ENCODE measurements at regions not wholly inside any gene's neighbourhood (a gene's known extent, or its start where the extent isn't known, plus 50 kb on each side); places are given as distances from the start of the nearest gene placed in this dataset.
A peak's percentile ranks its signal among the peaks of the same experiment; 100 is the strongest.
"Not testable (repeated sequence)": the region's sequence is repeated elsewhere in the genome, so short reads cannot be mapped to it uniquely, and the experiment has no call there.

DNA sequence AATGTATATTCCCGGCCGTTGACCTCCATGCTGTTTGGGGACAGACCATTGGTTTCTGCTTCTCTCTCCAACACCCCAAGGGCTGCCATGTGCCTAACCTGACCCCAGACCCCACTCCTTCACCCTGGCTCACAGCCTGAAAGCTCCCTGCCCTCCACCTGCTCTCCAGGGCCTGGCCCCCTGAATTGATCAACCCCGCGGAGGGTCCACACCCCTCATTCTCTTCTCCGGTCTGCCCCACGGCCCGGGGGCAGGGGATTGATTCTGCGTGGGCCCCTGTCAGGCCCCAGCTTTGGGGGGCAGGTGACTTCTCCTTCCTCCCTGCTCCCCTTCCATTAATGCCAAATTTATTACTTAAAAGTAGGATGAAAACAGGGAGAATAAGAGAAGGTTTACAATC lies 113.3 kb downstream of the CRLF3 start:
- H3K4me1 ChIP-seq (ENCODE audit: insufficient read depth, low read length, poor library complexity, severe bottlenecking); H3K9me3 ChIP-seq (ENCODE audit: low read depth, low read length, poor library complexity, severe bottlenecking); H3K27me3 ChIP-seq (replicated peaks; ENCODE audit: insufficient read depth, low read depth, low read length, poor library complexity); DNase-seq (ENCODE audit: low spot score); BruUV-seq (replicated peaks); H3K36me3 ChIP-seq (ENCODE audit: insufficient read depth, low read length, poor library complexity, severe bottlenecking); CTCF ChIA-PET; H3K27ac ChIP-seq (ENCODE audit: low read depth, low read length, poor library complexity, severe bottlenecking); POLR2A ChIA-PET (ENCODE audit: low non-redundant PET): not testable (repeated sequence)
- peak overlapping the region; percentile 60 for H3K4me3 ChIP-seq (ENCODE audit: low read depth, low read length, poor library complexity, severe bottlenecking)
- intact Hi-C loops (cut with micrococcal nuclease; ENCODE audit: unreplicated experiment): loop anchor here (10.0 kb wide), 1 partner anchor 236 kb away; the partner anchor contains the start of gene GOSR1

DNA sequence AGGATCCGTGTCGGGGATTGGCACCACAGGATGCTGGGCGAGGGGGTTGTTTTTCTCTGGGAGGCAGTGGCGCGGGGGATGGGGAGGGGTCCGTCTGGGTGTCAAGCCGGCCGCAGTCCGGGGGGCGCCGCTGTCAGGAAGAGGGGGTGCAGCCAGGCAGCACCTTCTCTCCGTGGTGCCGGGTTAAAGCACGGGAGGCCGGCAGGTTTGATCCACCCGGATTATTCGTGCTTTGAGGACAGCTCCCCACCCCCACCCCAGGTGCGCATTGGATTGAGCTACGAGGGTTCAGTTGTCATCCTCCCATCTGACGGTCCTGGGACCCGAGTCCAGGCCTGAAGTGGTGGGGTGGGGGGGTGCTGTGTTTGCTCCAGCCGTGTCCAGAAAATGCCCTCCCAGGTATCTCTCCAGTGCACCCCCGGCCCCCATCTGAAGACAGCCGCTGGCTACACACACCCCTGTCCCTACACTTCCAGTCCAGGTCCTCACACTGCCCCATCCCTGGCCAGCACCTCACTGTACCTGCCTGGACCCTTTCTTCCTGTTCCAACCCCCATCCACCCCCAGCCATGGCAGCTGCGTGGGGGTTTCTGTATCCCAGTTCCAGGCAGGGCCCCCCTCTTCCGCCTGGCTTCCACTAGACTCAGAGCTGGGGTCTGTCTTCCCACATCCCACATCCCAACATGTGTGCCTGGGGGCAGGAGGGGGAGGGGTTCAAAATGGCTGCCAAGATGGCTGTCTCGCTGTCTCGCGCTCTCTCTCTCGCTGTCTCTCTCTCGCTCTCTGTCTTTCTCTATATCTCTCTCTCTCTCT lies 114.0 kb downstream of the CRLF3 start:
- BruUV-seq (replicated peaks); H3K9me3 ChIP-seq (ENCODE audit: low read depth, low read length, poor library complexity, severe bottlenecking); H3K27me3 ChIP-seq (replicated peaks; ENCODE audit: insufficient read depth, low read depth, low read length, poor library complexity); DNase-seq (ENCODE audit: low spot score); H3K36me3 ChIP-seq (ENCODE audit: insufficient read depth, low read length, poor library complexity, severe bottlenecking); POLR2A ChIA-PET (ENCODE audit: low non-redundant PET); H3K4me1 ChIP-seq (ENCODE audit: insufficient read depth, low read length, poor library complexity, severe bottlenecking); H3K27ac ChIP-seq (ENCODE audit: low read depth, low read length, poor library complexity, severe bottlenecking): not testable (repeated sequence)
- intact Hi-C loops (cut with micrococcal nuclease; ENCODE audit: unreplicated experiment): loop anchor here (10.0 kb wide), 1 partner anchor 236 kb away; the partner anchor contains the start of gene GOSR1
- H3K4me3 ChIP-seq (ENCODE audit: low read depth, low read length, poor library complexity, severe bottlenecking): peak overlapping the region; percentile 60
- CTCF ChIA-PET: interaction anchor here (0.6 kb wide), 1 partner anchor 14 kb away, joined by 3 read pairs; no protein-coding TSS in a partner anchor

DNA sequence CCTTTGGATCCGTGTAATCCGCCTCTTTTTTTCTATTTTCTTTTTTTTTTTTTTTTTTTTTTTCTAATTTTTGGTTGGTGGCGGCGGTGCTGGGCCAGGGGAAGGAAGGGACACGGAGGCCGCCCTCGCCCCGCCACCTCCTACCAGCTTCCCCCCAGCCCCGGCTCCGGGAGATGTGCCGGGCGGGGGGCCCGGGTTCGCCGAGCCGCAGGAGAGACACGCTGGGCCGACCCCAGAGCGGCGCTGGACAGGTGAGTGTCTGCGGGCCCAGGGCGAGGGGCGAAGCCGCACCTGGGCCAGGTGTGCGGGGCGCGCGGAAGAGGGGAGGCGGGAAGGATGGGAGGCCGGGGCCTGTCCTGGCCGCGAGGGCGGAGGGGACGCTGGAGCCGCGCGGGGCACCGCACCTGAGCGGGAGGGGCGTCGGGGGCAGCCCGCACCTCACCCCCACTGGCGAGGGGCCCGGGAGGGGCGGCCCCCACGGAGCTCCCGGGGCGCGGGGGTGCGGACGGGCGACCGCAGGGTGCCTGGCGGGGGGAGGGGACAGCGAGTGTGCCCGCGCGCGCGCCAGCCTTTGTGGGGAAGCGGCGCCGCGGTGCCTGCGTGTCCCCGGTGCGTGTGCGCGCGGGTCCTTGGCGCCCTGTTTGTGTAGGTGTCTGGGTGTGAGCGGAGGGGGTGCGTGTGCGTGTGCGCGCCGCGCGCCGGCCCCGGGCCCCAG lies 114.8 kb downstream of the CRLF3 start:
- CTCF ChIA-PET: interaction anchor here (0.6 kb wide), 1 partner anchor 13 kb away, joined by 3 read pairs; no protein-coding TSS in a partner anchor
- not testable (repeated sequence) for DNase-seq (ENCODE audit: low spot score)

GRCh38 chr17:30709096-30709495 lies 115.4 kb downstream of the CRLF3 start:
- Histone ChIP-seq H3K27ac (ENCODE audit: low read depth, low read length, poor library complexity, severe bottlenecking) (peak overlapping the region; percentile 82), H3K4me3 (ENCODE audit: low read depth, low read length, poor library complexity, severe bottlenecking) (peak overlapping the region; percentile 60)
- POLR2A ChIA-PET (ENCODE audit: low non-redundant PET); intact Hi-C loops (cut with micrococcal nuclease; ENCODE audit: unreplicated experiment); H3K9me3 ChIP-seq (ENCODE audit: low read depth, low read length, poor library complexity, severe bottlenecking); H3K27me3 ChIP-seq (replicated peaks; ENCODE audit: insufficient read depth, low read depth, low read length, poor library complexity); CTCF ChIA-PET; BruUV-seq (replicated peaks); H3K36me3 ChIP-seq (ENCODE audit: insufficient read depth, low read length, poor library complexity, severe bottlenecking); DNase-seq (ENCODE audit: low spot score); H3K4me1 ChIP-seq (ENCODE audit: insufficient read depth, low read length, poor library complexity, severe bottlenecking): not testable (repeated sequence)

More for the DNA sequence above, 114.8 kb downstream of the CRLF3 start:
- BruUV-seq (replicated peaks); H3K4me1 ChIP-seq (ENCODE audit: insufficient read depth, low read length, poor library complexity, severe bottlenecking); H3K9me3 ChIP-seq (ENCODE audit: low read depth, low read length, poor library complexity, severe bottlenecking); H3K27ac ChIP-seq (ENCODE audit: low read depth, low read length, poor library complexity, severe bottlenecking); H3K36me3 ChIP-seq (ENCODE audit: insufficient read depth, low read length, poor library complexity, severe bottlenecking); H3K27me3 ChIP-seq (replicated peaks; ENCODE audit: insufficient read depth, low read depth, low read length, poor library complexity); POLR2A ChIA-PET (ENCODE audit: low non-redundant PET): not testable (repeated sequence)
- peak overlapping the region; percentile 60 for H3K4me3 ChIP-seq (ENCODE audit: low read depth, low read length, poor library complexity, severe bottlenecking)
- intact Hi-C loops (cut with micrococcal nuclease; ENCODE audit: unreplicated experiment): loop anchor here (10.0 kb wide), 1 partner anchor 235 kb away; the partner anchor contains the start of gene GOSR1

DNA sequence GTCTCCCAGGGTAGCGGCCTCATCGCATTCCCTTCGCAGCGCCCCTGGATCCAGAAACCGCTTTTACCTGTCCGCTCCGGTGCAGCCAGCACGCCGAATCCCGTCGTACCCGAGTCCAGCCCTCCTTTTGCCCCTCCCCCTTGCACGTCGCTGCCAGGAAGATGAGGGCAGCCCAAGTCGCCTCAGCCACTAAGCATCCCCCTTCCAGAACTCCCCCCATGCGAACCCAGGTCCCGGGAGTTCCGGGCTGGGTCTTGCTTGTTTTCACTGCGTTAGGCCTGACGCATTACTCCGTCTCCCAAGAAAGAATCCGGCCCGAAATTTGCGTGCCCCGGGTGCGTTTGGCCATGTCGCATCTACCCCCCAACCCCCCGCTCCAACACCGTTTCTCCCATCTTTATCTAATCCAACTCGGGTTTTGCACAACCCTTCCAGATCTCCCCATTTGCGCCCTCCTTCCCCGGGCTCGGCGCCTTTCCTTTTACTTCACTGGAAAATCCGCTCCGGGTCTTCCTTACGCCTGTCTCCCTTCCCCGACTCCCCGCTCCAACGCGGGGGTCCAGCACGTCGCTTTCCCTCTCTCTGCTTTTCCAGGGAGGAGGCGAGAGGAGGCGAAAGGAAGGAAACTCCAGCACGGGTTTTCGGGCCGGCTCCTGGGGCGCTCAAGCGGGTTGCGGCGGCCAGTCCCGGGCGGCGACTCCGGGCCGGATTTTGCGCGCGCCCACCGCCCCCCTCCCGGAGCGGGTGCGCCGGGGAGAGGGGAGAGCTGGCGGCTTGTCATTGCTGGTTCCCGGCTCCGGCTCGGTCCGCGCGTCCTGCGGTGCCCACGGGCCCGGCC lies 116.0 kb downstream of the CRLF3 start:
- BruUV-seq (replicated peaks); intact Hi-C loops (cut with micrococcal nuclease; ENCODE audit: unreplicated experiment); H3K36me3 ChIP-seq (ENCODE audit: insufficient read depth, low read length, poor library complexity, severe bottlenecking); POLR2A ChIA-PET (ENCODE audit: low non-redundant PET); H3K27me3 ChIP-seq (replicated peaks; ENCODE audit: insufficient read depth, low read depth, low read length, poor library complexity); H3K9me3 ChIP-seq (ENCODE audit: low read depth, low read length, poor library complexity, severe bottlenecking); H3K4me1 ChIP-seq (ENCODE audit: insufficient read depth, low read length, poor library complexity, severe bottlenecking); CTCF ChIA-PET: not testable (repeated sequence)
- H3K4me3 ChIP-seq (ENCODE audit: low read depth, low read length, poor library complexity, severe bottlenecking): peak overlapping the region; percentile 60
- peak overlapping the region; percentile 82 for H3K27ac ChIP-seq (ENCODE audit: low read depth, low read length, poor library complexity, severe bottlenecking)
- peak; percentile 94 for DNase-seq (ENCODE audit: low spot score)

GRCh38 chr17:30707724-30708240 lies 116.7 kb downstream of the CRLF3 start:
- POLR2A ChIA-PET (ENCODE audit: low non-redundant PET); CTCF ChIA-PET; BruUV-seq (replicated peaks); H3K27me3 ChIP-seq (replicated peaks; ENCODE audit: insufficient read depth, low read depth, low read length, poor library complexity); H3K9me3 ChIP-seq (ENCODE audit: low read depth, low read length, poor library complexity, severe bottlenecking); intact Hi-C loops (cut with micrococcal nuclease; ENCODE audit: unreplicated experiment); H3K36me3 ChIP-seq (ENCODE audit: insufficient read depth, low read length, poor library complexity, severe bottlenecking); H3K4me1 ChIP-seq (ENCODE audit: insufficient read depth, low read length, poor library complexity, severe bottlenecking): not testable (repeated sequence)
- peak overlapping the region; percentile 82 for H3K27ac ChIP-seq (ENCODE audit: low read depth, low read length, poor library complexity, severe bottlenecking)
- peak; percentile 44 for DNase-seq (ENCODE audit: low spot score)
- H3K4me3 ChIP-seq (ENCODE audit: low read depth, low read length, poor library complexity, severe bottlenecking): peak overlapping the region; percentile 60

All from A673 (cell line).